ENCODE measurements at regions not wholly inside any gene's neighbourhood (a gene's known extent, or its start where the extent isn't known, plus 50 kb on each side); places are given as distances from the start of the nearest gene placed in this dataset.
"Not testable (repeated sequence)": the region's sequence is repeated elsewhere in the genome, so short reads cannot be mapped to it uniquely, and the experiment has no call there.

DNA sequence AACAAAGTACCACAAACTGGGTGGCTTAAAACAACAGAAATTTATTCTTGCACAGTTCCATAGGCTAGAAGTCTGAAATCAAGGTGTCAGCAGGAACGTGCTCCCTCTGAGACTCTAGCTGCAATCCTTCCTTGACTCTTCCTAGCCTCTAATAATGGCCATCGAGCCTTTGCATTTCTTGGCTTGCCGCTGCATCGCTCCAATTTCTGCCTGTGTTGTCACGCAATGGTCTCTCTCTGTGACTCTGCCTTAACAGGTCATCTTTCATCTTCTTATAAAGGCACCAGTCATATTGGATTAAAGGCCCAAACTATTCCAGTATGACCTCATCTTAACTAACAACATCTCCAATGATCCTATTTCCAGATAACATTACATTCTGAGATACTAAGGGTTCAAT lies 61.0 kb upstream of the FNDC3B start:
- intact Hi-C loops (cut with DNase I) = loop anchor here (10.0 kb wide), 1 partner anchor 226 kb away; no protein-coding TSS in a partner anchor
- H3K27ac ChIP-seq = no peak overlapping the region

DNA sequence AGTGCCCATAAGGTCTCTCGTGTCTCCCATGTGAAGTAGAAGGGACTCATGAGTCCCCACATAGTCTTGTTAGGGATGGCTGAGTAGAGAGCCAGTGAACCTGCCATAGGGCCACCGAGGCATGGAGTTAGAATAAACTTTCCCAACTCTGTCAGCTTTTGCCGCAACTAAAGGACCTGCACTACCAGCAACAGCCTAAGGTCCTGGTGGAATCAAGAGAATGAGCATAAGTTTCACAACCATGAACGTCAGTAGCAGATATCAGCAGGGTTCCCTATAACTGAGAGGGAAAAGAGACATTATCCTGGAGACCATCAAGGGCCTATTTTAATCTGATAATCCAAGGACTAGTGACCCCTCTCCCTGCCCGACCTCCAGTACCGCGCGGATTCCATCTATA lies 60.3 kb upstream of the FNDC3B start:
- no peaks in the 10 kb centered on the region for H3K9me3 ChIP-seq
- no peaks in the 10 kb centered on the region for H3K27me3 ChIP-seq
- TF ChIP-seq, protein P1, sequence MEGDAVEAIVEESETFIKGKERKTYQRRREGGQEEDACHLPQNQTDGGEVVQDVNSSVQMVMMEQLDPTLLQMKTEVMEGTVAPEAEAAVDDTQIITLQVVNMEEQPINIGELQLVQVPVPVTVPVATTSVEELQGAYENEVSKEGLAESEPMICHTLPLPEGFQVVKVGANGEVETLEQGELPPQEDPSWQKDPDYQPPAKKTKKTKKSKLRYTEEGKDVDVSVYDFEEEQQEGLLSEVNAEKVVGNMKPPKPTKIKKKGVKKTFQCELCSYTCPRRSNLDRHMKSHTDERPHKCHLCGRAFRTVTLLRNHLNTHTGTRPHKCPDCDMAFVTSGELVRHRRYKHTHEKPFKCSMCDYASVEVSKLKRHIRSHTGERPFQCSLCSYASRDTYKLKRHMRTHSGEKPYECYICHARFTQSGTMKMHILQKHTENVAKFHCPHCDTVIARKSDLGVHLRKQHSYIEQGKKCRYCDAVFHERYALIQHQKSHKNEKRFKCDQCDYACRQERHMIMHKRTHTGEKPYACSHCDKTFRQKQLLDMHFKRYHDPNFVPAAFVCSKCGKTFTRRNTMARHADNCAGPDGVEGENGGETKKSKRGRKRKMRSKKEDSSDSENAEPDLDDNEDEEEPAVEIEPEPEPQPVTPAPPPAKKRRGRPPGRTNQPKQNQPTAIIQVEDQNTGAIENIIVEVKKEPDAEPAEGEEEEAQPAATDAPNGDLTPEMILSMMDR (IDR thresholded peaks at IDR 0.05) = no peak
- no peak for TF ChIP-seq POLR2AphosphoS5 (IDR thresholded peaks at IDR 0.05; ENCODE audit: insufficient read depth in 1 of 2, low read depth in 1 of 2)
- no peak for TF ChIP-seq POLR2A (IDR thresholded peaks at IDR 0.05)
- intact Hi-C loops (cut with DNase I) = loop anchor here (10.0 kb wide), 1 partner anchor 226 kb away; no protein-coding TSS in a partner anchor
- DNase-seq (ENCODE audit: extremely low spot score in 2 of 2) = no peak
- H3K36me3 ChIP-seq = no peaks in the 10 kb centered on the region
- no peak overlapping the region for H3K27ac ChIP-seq
- H3K4me1 ChIP-seq = no peaks in the 10 kb centered on the region
- H3K4me3 ChIP-seq = no peak overlapping the region

More for the DNA sequence above, 61.0 kb upstream of the FNDC3B start:
- TF ChIP-seq POLR2AphosphoS5 (IDR thresholded peaks at IDR 0.05; ENCODE audit: insufficient read depth in 1 of 2, low read depth in 1 of 2) (no peak), POLR2A (IDR thresholded peaks at IDR 0.05) (no peak)
- TF ChIP-seq, protein P1 (IDR thresholded peaks at IDR 0.05) = no peak
- Histone ChIP-seq H3K36me3 (no peaks in the 10 kb centered on the region), H3K27me3 (no peaks in the 10 kb centered on the region), H3K4me1 (no peaks in the 10 kb centered on the region), H3K4me3 (no peak overlapping the region), H3K9me3 (no peaks in the 10 kb centered on the region)
- no peak for DNase-seq (ENCODE audit: extremely low spot score in 2 of 2)

DNA sequence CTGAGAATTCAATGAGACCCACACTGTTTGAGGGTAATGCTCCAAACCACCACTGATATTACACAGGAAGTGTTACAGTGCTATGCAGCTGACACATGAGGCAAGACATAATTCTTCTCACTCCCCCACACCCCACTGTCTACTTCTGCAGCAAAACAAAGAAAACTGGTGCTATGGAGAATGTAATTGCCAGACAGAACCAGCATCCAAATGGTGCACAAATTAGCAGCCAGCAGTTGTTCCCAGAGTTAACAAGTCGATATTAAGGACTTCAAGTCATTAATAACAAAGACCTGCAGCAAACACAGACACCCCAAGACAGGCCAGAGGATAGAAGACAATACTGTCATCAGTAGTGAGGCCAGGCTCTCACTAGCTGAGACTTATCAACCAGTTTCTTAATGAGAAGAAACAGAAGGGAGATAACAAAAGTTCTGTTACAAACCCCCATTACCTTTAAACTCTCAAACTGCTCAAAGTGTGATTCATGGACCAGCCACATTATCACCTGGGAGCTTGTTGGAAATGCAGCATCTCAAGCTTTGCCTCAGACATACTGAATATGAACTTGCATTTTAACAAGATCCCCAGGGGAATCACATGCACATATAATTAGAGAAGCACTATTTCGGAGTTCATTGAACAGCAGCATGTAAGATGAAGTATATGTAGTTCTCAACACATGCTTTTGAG lies 58.7 kb upstream of the FNDC3B start:
- intact Hi-C loops (cut with DNase I) = no loop called here
- no peak overlapping the region for H3K4me3 ChIP-seq
- DNase-seq (ENCODE audit: extremely low spot score in 2 of 2) = no peak
- no peak overlapping the region for H3K27ac ChIP-seq
- H3K27me3 ChIP-seq = no peaks in the 10 kb centered on the region
- TF ChIP-seq, protein P1 (IDR thresholded peaks at IDR 0.05) = no peak
- TF ChIP-seq POLR2A (IDR thresholded peaks at IDR 0.05) (no peak), POLR2AphosphoS5 (IDR thresholded peaks at IDR 0.05; ENCODE audit: insufficient read depth in 1 of 2, low read depth in 1 of 2) (no peak)
- no peaks in the 10 kb centered on the region for H3K9me3 ChIP-seq
- H3K4me1 ChIP-seq = no peaks in the 10 kb centered on the region
- H3K36me3 ChIP-seq = no peaks in the 10 kb centered on the region

DNA sequence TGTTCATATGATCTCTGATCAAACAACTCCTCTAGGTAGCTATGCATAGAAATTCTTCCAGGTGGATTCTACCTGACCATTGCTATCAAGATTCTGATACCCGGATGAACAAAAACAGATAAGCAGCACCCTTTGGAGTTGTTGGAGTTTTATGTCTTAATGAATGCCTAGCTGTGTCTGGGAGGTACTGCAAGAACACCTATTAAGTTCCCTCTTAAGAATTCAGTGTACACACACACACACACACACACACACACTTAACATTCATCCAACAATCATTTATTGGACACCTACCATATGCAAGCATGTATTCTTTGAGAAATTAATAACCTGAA lies 58.1 kb upstream of the FNDC3B start:
- TF ChIP-seq, protein P1 (IDR thresholded peaks at IDR 0.05) = no peak
- no peak for TF ChIP-seq POLR2A (IDR thresholded peaks at IDR 0.05)
- TF ChIP-seq POLR2AphosphoS5 (IDR thresholded peaks at IDR 0.05; ENCODE audit: insufficient read depth in 1 of 2, low read depth in 1 of 2) = no peak

DNA sequence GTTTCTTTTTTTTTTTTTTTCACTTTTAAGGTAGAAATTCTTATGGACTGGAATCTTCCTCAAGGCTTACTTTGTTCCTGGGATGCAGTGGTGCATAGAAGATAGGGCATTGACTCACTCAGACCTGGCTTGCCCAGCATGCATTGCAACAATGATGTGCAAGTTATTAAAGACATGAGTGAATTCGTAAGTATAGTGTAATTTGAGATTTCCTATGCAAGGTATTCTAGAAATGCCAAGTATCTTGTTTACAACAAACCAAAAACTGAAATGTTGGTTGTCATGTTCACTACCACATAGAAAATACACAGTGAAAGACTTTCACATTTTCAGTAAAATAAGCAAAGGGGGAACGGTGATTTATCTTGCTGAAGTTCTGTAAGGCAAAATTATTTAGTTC lies 56.5 kb upstream of the FNDC3B start:
- H3K9me3 ChIP-seq = no peaks in the 10 kb centered on the region
- no peaks in the 10 kb centered on the region for H3K27me3 ChIP-seq
- peaks cover 14% of the 10 kb centered on the region for H3K4me1 ChIP-seq
- no peak overlapping the region for H3K27ac ChIP-seq
- TF ChIP-seq POLR2A (IDR thresholded peaks at IDR 0.05) (no peak), POLR2AphosphoS5 (IDR thresholded peaks at IDR 0.05; ENCODE audit: insufficient read depth in 1 of 2, low read depth in 1 of 2) (no peak)
- TF ChIP-seq, protein P1 (IDR thresholded peaks at IDR 0.05) = no peak
- no peaks in the 10 kb centered on the region for H3K36me3 ChIP-seq
- no peak for DNase-seq (ENCODE audit: extremely low spot score in 2 of 2)
- no peak overlapping the region for H3K4me3 ChIP-seq
- intact Hi-C loops (cut with DNase I) = no loop called here

More for the DNA sequence above, 58.1 kb upstream of the FNDC3B start:
- Histone ChIP-seq H3K4me3 (no peak overlapping the region), H3K27me3 (no peaks in the 10 kb centered on the region), H3K27ac (no peak overlapping the region), H3K9me3 (no peaks in the 10 kb centered on the region), H3K36me3 (no peaks in the 10 kb centered on the region), H3K4me1 (peaks cover 3% of the 10 kb centered on the region)
- intact Hi-C loops (cut with DNase I) = no loop called here
- DNase-seq (ENCODE audit: extremely low spot score in 2 of 2) = no peak

DNA sequence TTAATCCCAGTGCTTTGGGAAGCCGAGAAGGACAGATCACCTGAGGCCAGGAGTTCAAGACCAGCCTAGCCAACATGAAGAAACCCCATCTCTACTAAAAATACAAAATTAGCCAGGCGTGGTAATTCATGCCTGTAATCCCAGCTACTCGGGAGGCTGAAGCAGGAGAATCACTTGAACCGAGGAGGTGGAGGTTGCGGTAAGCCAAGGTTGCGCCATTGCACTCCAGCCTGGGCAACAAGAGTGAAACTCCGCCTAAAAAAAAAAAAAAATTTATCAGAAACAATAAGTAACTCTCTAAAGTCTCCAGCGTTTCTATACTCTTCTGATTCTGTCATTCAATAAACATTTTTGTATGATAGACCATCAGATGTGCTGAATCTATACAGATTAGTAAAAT lies 55.7 kb upstream of the FNDC3B start:
- H3K9me3 ChIP-seq; intact Hi-C loops (cut with DNase I); H3K4me3 ChIP-seq; DNase-seq (ENCODE audit: extremely low spot score in 2 of 2); H3K36me3 ChIP-seq; H3K27ac ChIP-seq; H3K27me3 ChIP-seq: not testable (repeated sequence)
- H3K4me1 ChIP-seq = peaks cover 15% of the 10 kb centered on the region
